DND-41 (cell line): ENCODE measurements at regions not wholly inside any gene's neighbourhood (a gene's known extent, or its start where the extent isn't known, plus 50 kb on each side); places are given as distances from the start of the nearest gene placed in this dataset.

Experiments
- CTCF ChIP-seq: IDR thresholded peaks from 2 replicates; pipeline ENCODE4 v1.5.1; 2012; ENCODE audit warnings: borderline replicate concordance, low read length, moderate library complexity, mild to moderate bottlenecking; ENCODE audit not compliant: poor library complexity, severe bottlenecking; ENCODE audit errors: extremely low read depth
- EZH2 ChIP-seq: IDR thresholded peaks from 3 replicates; pipeline ENCODE4 v1.6.1; 2012; ENCODE audit warnings: borderline replicate concordance, low read depth, mild to moderate bottlenecking, moderate library complexity, low read length, inconsistent platforms; ENCODE audit not compliant: severe bottlenecking

GRCh38 chr1:55594701-55595100 lies 379.5 kb upstream of the USP24 start:
- TF ChIP-seq CTCF: no peak
- no peak for TF ChIP-seq EZH2
